H1 (cell line): ENCODE measurements at regions not wholly inside any gene's neighbourhood (a gene's known extent, or its start where the extent isn't known, plus 50 kb on each side); places are given as distances from the start of the nearest gene placed in this dataset.
"Not testable (repeated sequence)": the region's sequence is repeated elsewhere in the genome, so short reads cannot be mapped to it uniquely, and the experiment has no call there.

Experiments used
- CTCF ChIA-PET: fragments of 300-600 bp; sonication (Branson Sonifier 250); formaldehyde crosslinking; loops from one replicate; lab custom pipeline; 2021; ENCODE audit not compliant: partially characterized antibody; lab: Charles Lee
- POLR2A ChIA-PET: fragments of 300-600 bp; sonication (Branson Sonifier 250); formaldehyde crosslinking; loops from one replicate; lab custom pipeline; 2021; ENCODE audit warnings: inconsistent platforms; ENCODE audit not compliant: partially characterized antibody; lab: Charles Lee
- DNase-seq, 2 experiments: peaks; one replicate each; pipeline versions ENCODE4 v3.0.0 to v3.0.0-alpha.2; 2010 to 2022; ENCODE audit warnings: low spot score in 2 of 2, low read depth in 1 of 2, mixed read lengths in 1 of 2
- FAIRE-seq: peaks from 2 replicates; lab custom pipeline; 2011; peaks lifted over from hg19 to GRCh38; lab: Jason Lieb, UNC
- H2AFZ ChIP-seq: 2 replicates; pipeline ENCODE4 v1.8.1; 2012; ENCODE audit warnings: low read length, inconsistent platforms
- H2AK5ac ChIP-seq: 2 replicates; pipeline ENCODE4 v1.6.1; 2013; ENCODE audit warnings: low read depth, low read length
- H2BK120ac ChIP-seq: replicated peaks from 2 replicates; pipeline ENCODE3; 2013; ENCODE audit warnings: low read depth, low read length, inconsistent platforms
- H2BK12ac ChIP-seq: 2 replicates; pipeline ENCODE4 v1.6.1; 2013; ENCODE audit warnings: low read depth, low read length
- H2BK15ac ChIP-seq: 2 replicates; pipeline ENCODE4 v1.6.1; 2013; ENCODE audit warnings: low read length
- H2BK20ac ChIP-seq: 2 replicates; pipeline ENCODE4 v1.6.1; 2013; ENCODE audit warnings: low read length
- H2BK5ac ChIP-seq: 2 replicates; pipeline ENCODE4 v1.6.1; 2013; ENCODE audit warnings: low read depth, low read length
- H3K14ac ChIP-seq: 2 replicates; pipeline ENCODE4 v1.6.1; 2013; ENCODE audit warnings: inconsistent platforms; ENCODE audit not compliant: insufficient read length
- H3K18ac ChIP-seq: 2 replicates; pipeline ENCODE4 v1.6.1; 2013; ENCODE audit warnings: low read length; ENCODE audit errors: extremely low read depth
- H3K23ac ChIP-seq: 2 replicates; pipeline ENCODE4 v1.6.1; 2013; ENCODE audit warnings: inconsistent platforms; ENCODE audit not compliant: insufficient read length
- H3K23me2 ChIP-seq: 2 replicates; pipeline ENCODE4 v1.6.1; 2013; ENCODE audit warnings: low read depth, low read length
- H3K27ac ChIP-seq: 2 replicates; pipeline ENCODE4 v1.6.1; 2011; ENCODE audit warnings: low read depth, low read length, inconsistent platforms
- H3K27me3 ChIP-seq, 4 experiments: replicated peaks in 1 of 4; 1 replicate in 1 of 4; 2 replicates in 3 of 4; pipeline versions ENCODE4 v1.6.1 to v1.8.1; 2011 to 2013; ENCODE audit warnings: low read length in 3 of 4, mild to moderate bottlenecking in 3 of 4, inconsistent platforms in 2 of 4, mixed read lengths in 2 of 4, moderate library complexity in 1 of 4; ENCODE audit not compliant: control insufficient read depth in 3 of 4, insufficient read depth in 3 of 4; ENCODE audit errors: extremely low read depth in 1 of 4
- H3K36me3 ChIP-seq, 4 experiments: 2 replicates each; pipeline versions ENCODE4 v1.6.1 to v1.8.1; 2011 to 2013; ENCODE audit warnings: mild to moderate bottlenecking in 4 of 4, low read length in 3 of 4, moderate library complexity in 2 of 4, control low read depth in 1 of 4, inconsistent platforms in 1 of 4; ENCODE audit not compliant: insufficient read depth in 4 of 4, control insufficient read depth in 2 of 4
- H3K4ac ChIP-seq: replicated peaks from 2 replicates; pipeline ENCODE3; 2013; ENCODE audit warnings: low read length, low read depth, mixed read lengths, inconsistent platforms; ENCODE audit not compliant: insufficient read length
- H3K4me1 ChIP-seq, 4 experiments: replicated peaks in 1 of 4; 1 replicate in 1 of 4; 2 replicates in 3 of 4; pipeline versions ENCODE4 v1.6.1 to v1.8.1; 2011 to 2013; ENCODE audit warnings: low read length in 3 of 4, inconsistent platforms in 2 of 4, mixed read lengths in 1 of 4; ENCODE audit not compliant: insufficient read depth in 4 of 4, control insufficient read depth in 3 of 4
- H3K4me2 ChIP-seq, 2 experiments: 2 replicates each; pipeline versions ENCODE4 v1.6.1 to v1.8.1; 2011 to 2013; ENCODE audit warnings: low read depth in 2 of 2, low read length in 2 of 2, control low read depth in 1 of 2, inconsistent platforms in 1 of 2, mild to moderate bottlenecking in 1 of 2; ENCODE audit not compliant: insufficient read depth in 1 of 2
- H3K4me3 ChIP-seq, 4 experiments: fragments of 200-600, 300-600 bp in 1 of 4; sonication (generic), shearing (Covaris generic), sonication (Bioruptor Twin) in 1 of 4; 2 replicates each; pipeline versions ENCODE4 v1.5.1 to v1.8.1; 2011 to 2016; ENCODE audit warnings: low read length in 4 of 4, low read depth in 3 of 4, control low read depth in 2 of 4, inconsistent platforms in 2 of 4, mild to moderate bottlenecking in 2 of 4, mixed read lengths in 1 of 4, moderate library complexity in 1 of 4; ENCODE audit not compliant: insufficient read depth in 2 of 4; ENCODE audit errors: extremely low read depth in 1 of 4
- H3K56ac ChIP-seq: replicated peaks from 2 replicates; pipeline ENCODE3; 2013; ENCODE audit warnings: low read depth, mild to moderate bottlenecking, mixed read lengths, low read length, inconsistent platforms; ENCODE audit not compliant: insufficient read length
- H3K79me1 ChIP-seq: 2 replicates; pipeline ENCODE4 v1.6.1; 2013; ENCODE audit warnings: low read depth, low read length, control low read depth
- H3K79me2 ChIP-seq, 2 experiments: 2 replicates each; pipeline versions ENCODE4 v1.6.1 to v1.8.1; 2012 to 2013; ENCODE audit warnings: low read length in 2 of 2, mild to moderate bottlenecking in 2 of 2, inconsistent platforms in 1 of 2; ENCODE audit not compliant: insufficient read depth in 2 of 2, control insufficient read depth in 1 of 2
- H3K9ac ChIP-seq, 4 experiments: replicated peaks in 1 of 4; 1 replicate in 1 of 4; 2 replicates in 3 of 4; pipeline versions ENCODE4 v1.6.1 to v1.8.1; 2011 to 2013; ENCODE audit warnings: low read depth in 3 of 4, low read length in 3 of 4, control low read depth in 2 of 4, mild to moderate bottlenecking in 2 of 4, moderate library complexity in 2 of 4, inconsistent platforms in 1 of 4; ENCODE audit errors: extremely low read depth in 1 of 4
- H3K9me3 ChIP-seq, 2 experiments: 2 replicates each; pipeline versions ENCODE4 v1.6.1 to v1.8.1; 2012 to 2013; ENCODE audit warnings: mild to moderate bottlenecking in 2 of 2, moderate library complexity in 2 of 2, control low read depth in 1 of 2, inconsistent platforms in 1 of 2, low read depth in 1 of 2, low read length in 1 of 2, mixed read lengths in 1 of 2; ENCODE audit not compliant: insufficient read depth in 2 of 2
- H4K20me1 ChIP-seq, 2 experiments: replicated peaks in 1 of 2; 2 replicates each; pipeline versions ENCODE3 to v1.8.1; 2011 to 2013; ENCODE audit warnings: inconsistent platforms in 2 of 2, low read length in 2 of 2, mild to moderate bottlenecking in 1 of 2; ENCODE audit not compliant: insufficient read depth in 2 of 2, control insufficient read depth in 1 of 2
- H4K5ac ChIP-seq: 2 replicates; pipeline ENCODE4 v1.6.1; 2013; ENCODE audit warnings: low read length, low read depth, mixed read lengths, inconsistent platforms; ENCODE audit not compliant: insufficient read length
- H4K8ac ChIP-seq: 2 replicates; pipeline ENCODE4 v1.8.0; 2013; ENCODE audit warnings: mild to moderate bottlenecking, moderate library complexity, low read length, inconsistent platforms; ENCODE audit not compliant: insufficient read depth; ENCODE audit errors: extremely low read depth
- H4K91ac ChIP-seq: replicated peaks from 2 replicates; pipeline ENCODE3; 2013; ENCODE audit warnings: low read length, mixed read lengths, inconsistent platforms; ENCODE audit not compliant: insufficient read length
- EGR1 ChIP-seq: IDR thresholded peaks from 2 replicates; pipeline ENCODE4 v1.6.1; 2011; ENCODE audit warnings: low read depth, low read length, borderline replicate concordance
- JUND ChIP-seq: IDR thresholded peaks from 2 replicates; pipeline ENCODE4 v1.6.1; 2011; ENCODE audit warnings: mild to moderate bottlenecking, improper control_type of control experiment, low read length
- SUZ12 ChIP-seq: fragments of 200-600 bp; sonication (generic); IDR thresholded peaks from 2 replicates; pipeline ENCODE4 v1.6.1; 2012; ENCODE audit warnings: mild to moderate bottlenecking, inconsistent platforms, low read length, moderate library complexity, mixed read lengths
- TAF1 ChIP-seq: IDR thresholded peaks from 2 replicates; pipeline ENCODE4 v1.6.1; 2011; ENCODE audit warnings: mild to moderate bottlenecking, low read depth, low read length
- YY1 ChIP-seq: IDR thresholded peaks from 2 replicates; pipeline ENCODE4 v1.6.1; 2011; ENCODE audit warnings: low read depth, mild to moderate bottlenecking, low read length
- WGBS, 2 experiments: shearing (Covaris generic) in 1 of 2; methylation state at CpG; one replicate each; pipeline versions ENCODE4 v1.1.6 to v1.1.7; 2013 to 2015; ENCODE audit warnings: low lambda C conversion rate in 2 of 2, mixed read lengths in 2 of 2, inconsistent platforms in 1 of 2, low coverage in 1 of 2, missing lambda C conversion rate in 1 of 2; ENCODE audit not compliant: insufficient replicate concordance in 2 of 2, insufficient coverage in 1 of 2, insufficient read length in 1 of 2; ENCODE audit errors: extremely low coverage in 1 of 2, missing lambda C conversion rate in 1 of 2; 5-methylcytosine and 5-hydroxymethylcytosine counted together
- TF ChIP-seq, protein P1 (sequence below): IDR thresholded peaks from 2 replicates; pipeline ENCODE4 v1.6.1; 2011; ENCODE audit warnings: low read depth, mild to moderate bottlenecking, low read length; ENCODE audit not compliant: insufficient read depth

DNA sequence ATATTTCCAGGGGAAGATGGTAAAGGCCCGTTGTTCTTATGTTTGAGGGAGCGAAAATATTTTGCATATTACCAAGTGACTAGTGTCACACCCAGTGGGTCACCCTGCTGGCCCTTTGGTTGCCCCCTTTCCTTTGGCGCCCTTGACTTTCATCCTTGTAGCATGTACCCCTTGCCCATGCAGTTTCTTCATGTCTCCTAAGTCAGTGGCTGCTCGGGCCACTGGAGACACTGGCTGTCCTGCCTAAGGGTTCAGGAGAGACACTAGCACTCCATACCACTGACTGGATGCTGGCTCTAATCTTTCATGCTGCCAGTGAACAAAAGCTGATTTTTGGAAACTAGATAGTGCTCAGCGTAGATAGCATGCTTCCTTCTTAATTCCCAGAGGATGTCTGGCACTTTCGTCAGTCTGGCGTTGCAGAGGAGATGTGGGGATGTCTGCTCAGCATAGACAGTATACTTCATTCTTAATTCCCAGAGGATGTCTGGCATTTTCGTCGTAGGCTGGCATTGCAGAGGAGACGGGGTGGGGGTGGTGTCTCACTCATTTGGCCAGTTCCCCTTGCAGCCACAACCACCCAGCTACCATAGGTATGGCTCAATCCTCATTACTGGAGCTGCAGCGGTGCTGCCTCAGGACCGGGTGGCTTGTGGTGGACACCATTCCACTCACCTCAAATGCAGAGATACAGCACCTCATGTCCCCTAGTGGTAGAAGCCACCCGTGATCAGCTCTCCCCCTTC, 770.9 kb upstream of the TPTE start (continued):
- TF ChIP-seq JUND = no peak
- no peak for TF ChIP-seq EGR1
- TF ChIP-seq, protein P1, sequence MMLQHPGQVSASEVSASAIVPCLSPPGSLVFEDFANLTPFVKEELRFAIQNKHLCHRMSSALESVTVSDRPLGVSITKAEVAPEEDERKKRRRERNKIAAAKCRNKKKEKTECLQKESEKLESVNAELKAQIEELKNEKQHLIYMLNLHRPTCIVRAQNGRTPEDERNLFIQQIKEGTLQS = no peak
- no peak for TF ChIP-seq SUZ12
- no peak for TF ChIP-seq TAF1
- no peak for TF ChIP-seq YY1

- H2BK15ac ChIP-seq, H3K36me3 ChIP-seq, H3K27me3 ChIP-seq, H3K23me2 ChIP-seq, FAIRE-seq, H2BK120ac ChIP-seq, H3K4me2 ChIP-seq, H3K56ac ChIP-seq, CTCF ChIA-PET, H3K18ac ChIP-seq, H4K91ac ChIP-seq, H4K5ac ChIP-seq, POLR2A ChIA-PET, H3K4me3 ChIP-seq, H4K8ac ChIP-seq, H3K27ac ChIP-seq, H3K4ac ChIP-seq, H3K79me1 ChIP-seq, H4K20me1 ChIP-seq, H2AK5ac ChIP-seq, H3K14ac ChIP-seq, H2BK20ac ChIP-seq, H3K79me2 ChIP-seq, H3K4me1 ChIP-seq, H2AFZ ChIP-seq, H2BK12ac ChIP-seq, DNase-seq, H3K23ac ChIP-seq, H3K9ac ChIP-seq, H2BK5ac ChIP-seq: not testable (repeated sequence)
- 84% methylated on average over 6 of the region's 6 CpGs; no CpG with 5 or more reads in 1 of the 2 experiments for WGBS, 2 experiments
- peaks cover 54 to 77% of the 10 kb centered on the region in 2 experiments for H3K9me3 ChIP-seq
Observed at GRCh38 chr21:9751087-9751585, 770.2 kb upstream of the TPTE start.
